HUES64 (cell line): ENCODE measurements at regions not wholly inside any gene's neighbourhood (a gene's known extent, or its start where the extent isn't known, plus 50 kb on each side); places are given as distances from the start of the nearest gene placed in this dataset.
"Not testable (repeated sequence)": the region's sequence is repeated elsewhere in the genome, so short reads cannot be mapped to it uniquely, and the experiment has no call there.

Source experiments
- H3K27ac ChIP-seq: 2 replicates; pipeline ENCODE4 v1.7.0; 2013; ENCODE audit warnings: low read depth, low read length, inconsistent platforms
- H3K27me3 ChIP-seq: 2 replicates; pipeline ENCODE4 v1.6.1; 2013; ENCODE audit warnings: mild to moderate bottlenecking, low read length; ENCODE audit not compliant: insufficient read depth
- H3K36me3 ChIP-seq: 2 replicates; pipeline ENCODE4 v1.6.1; 2013; ENCODE audit warnings: mild to moderate bottlenecking, low read length; ENCODE audit not compliant: insufficient read depth
- H3K4me1 ChIP-seq: 2 replicates; pipeline ENCODE4 v1.6.1; 2013; ENCODE audit warnings: mild to moderate bottlenecking, low read length, moderate library complexity; ENCODE audit not compliant: insufficient read depth
- H3K4me3 ChIP-seq: 2 replicates; pipeline ENCODE4 v1.5.1; 2013; ENCODE audit warnings: mild to moderate bottlenecking, low read length, moderate library complexity
- H3K9ac ChIP-seq: 2 replicates; pipeline ENCODE4 v1.6.1; 2013; ENCODE audit warnings: mild to moderate bottlenecking, low read depth, low read length
- H3K9me3 ChIP-seq: 2 replicates; pipeline ENCODE4 v1.6.1; 2013; ENCODE audit warnings: low read depth, low read length; ENCODE audit not compliant: insufficient read depth
- WGBS: fragments of 150-250, 120-280 bp; methylation state at CpG from one replicate; pipeline ENCODE4 v1.1.7; 2013; ENCODE audit warnings: missing lambda C conversion rate; 5-methylcytosine and 5-hydroxymethylcytosine counted together

GRCh38 chr3:95228416-95228815, 1165.6 kb downstream of the NSUN3 start:
- H3K27ac ChIP-seq = no peak overlapping the region
- no peaks in the 10 kb centered on the region for H3K27me3 ChIP-seq
- no peaks in the 10 kb centered on the region for H3K4me1 ChIP-seq
- H3K36me3 ChIP-seq = no peaks in the 10 kb centered on the region
- H3K4me3 ChIP-seq = no peak overlapping the region
- peaks cover 14% of the 10 kb centered on the region for H3K9me3 ChIP-seq
- 97% methylated on average over 7 of the region's 7 CpGs for WGBS
- no peak overlapping the region for H3K9ac ChIP-seq

DNA sequence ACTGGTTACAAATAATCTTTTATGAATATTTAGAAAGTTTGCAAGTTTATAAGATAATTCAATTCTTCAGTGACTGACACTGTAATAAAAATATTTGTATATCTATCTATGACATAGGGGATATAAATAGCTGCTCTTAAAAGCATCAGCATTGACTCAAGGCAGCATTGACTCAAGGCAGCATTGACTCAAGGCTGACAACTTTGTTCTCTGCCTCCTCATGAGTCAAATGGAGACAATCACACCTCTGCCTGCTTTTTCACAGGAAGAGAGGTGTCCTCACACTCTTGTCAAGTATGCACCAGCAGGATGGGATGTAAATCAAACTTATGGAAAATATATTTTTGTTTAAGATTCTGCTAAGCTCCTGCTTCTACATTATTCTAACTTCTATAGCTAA, 1173.1 kb downstream of the NSUN3 start:
- no peaks in the 10 kb centered on the region for H3K4me1 ChIP-seq
- no peaks in the 10 kb centered on the region for H3K9me3 ChIP-seq
- H3K36me3 ChIP-seq = no peaks in the 10 kb centered on the region
- no peak overlapping the region for H3K9ac ChIP-seq
- no peaks in the 10 kb centered on the region for H3K27me3 ChIP-seq
- no peak overlapping the region for H3K27ac ChIP-seq
- H3K4me3 ChIP-seq = no peak overlapping the region

- H3K27me3 ChIP-seq = no peaks in the 10 kb centered on the region
- H3K4me3 ChIP-seq = no peak overlapping the region
- no peaks in the 10 kb centered on the region for H3K36me3 ChIP-seq
- H3K4me1 ChIP-seq = no peaks in the 10 kb centered on the region
- no peaks in the 10 kb centered on the region for H3K9me3 ChIP-seq
- 100% methylated on average over 1 of the region's 2 CpGs for WGBS
- H3K9ac ChIP-seq = no peak overlapping the region
- H3K27ac ChIP-seq = no peak overlapping the region
These were observed 1174.9 kb downstream of the NSUN3 start for GRCh38 chr3:95237783-95238182.

GRCh38 chr3:95240395-95240794, 1177.5 kb downstream of the NSUN3 start:
- Histone ChIP-seq H3K4me3 (no peak overlapping the region), H3K9ac (no peak overlapping the region), H3K27ac (no peak overlapping the region), H3K9me3 (no peaks in the 10 kb centered on the region), H3K27me3 (no peaks in the 10 kb centered on the region), H3K4me1 (no peaks in the 10 kb centered on the region), H3K36me3 (no peaks in the 10 kb centered on the region)
- 94% methylated on average over 2 of the region's 2 CpGs for WGBS

GRCh38 chr3:95241256-95241655, 1178.4 kb downstream of the NSUN3 start:
- H3K9me3 ChIP-seq, H3K4me1 ChIP-seq, H3K4me3 ChIP-seq, H3K27me3 ChIP-seq, H3K9ac ChIP-seq, H3K36me3 ChIP-seq, H3K27ac ChIP-seq: not testable (repeated sequence)
- 95% methylated on average over 9 of the region's 9 CpGs for WGBS

GRCh38 chr3:95246413-95246812, 1183.6 kb downstream of the NSUN3 start:
- WGBS = 94% methylated on average over 5 of the region's 5 CpGs
- no peak overlapping the region for H3K9ac ChIP-seq
- H3K4me3 ChIP-seq = no peak overlapping the region
- no peaks in the 10 kb centered on the region for H3K9me3 ChIP-seq
- H3K27ac ChIP-seq = no peak overlapping the region
- H3K36me3 ChIP-seq = no peaks in the 10 kb centered on the region
- no peaks in the 10 kb centered on the region for H3K4me1 ChIP-seq
- no peaks in the 10 kb centered on the region for H3K27me3 ChIP-seq

DNA sequence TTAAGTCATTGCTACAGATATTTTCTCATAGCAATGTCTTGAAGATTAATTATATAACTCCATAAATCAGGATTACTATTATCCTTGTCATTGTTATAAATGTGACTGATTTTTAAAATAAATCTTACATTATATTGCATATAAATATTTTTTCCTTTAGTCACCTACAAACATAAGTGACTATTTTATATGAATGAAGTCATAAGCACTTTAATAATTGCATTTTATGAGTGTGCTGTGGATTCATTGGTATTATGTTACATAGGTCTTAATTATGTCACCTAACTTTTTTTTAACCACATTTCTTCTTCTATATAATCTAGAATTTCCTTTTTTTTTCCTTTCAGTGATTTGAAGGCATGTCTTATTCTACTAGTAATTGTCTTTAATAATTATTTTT, 1191.2 kb downstream of the NSUN3 start:
- Histone ChIP-seq H3K27me3 (no peaks in the 10 kb centered on the region), H3K4me1 (no peaks in the 10 kb centered on the region), H3K36me3 (no peaks in the 10 kb centered on the region)

DNA sequence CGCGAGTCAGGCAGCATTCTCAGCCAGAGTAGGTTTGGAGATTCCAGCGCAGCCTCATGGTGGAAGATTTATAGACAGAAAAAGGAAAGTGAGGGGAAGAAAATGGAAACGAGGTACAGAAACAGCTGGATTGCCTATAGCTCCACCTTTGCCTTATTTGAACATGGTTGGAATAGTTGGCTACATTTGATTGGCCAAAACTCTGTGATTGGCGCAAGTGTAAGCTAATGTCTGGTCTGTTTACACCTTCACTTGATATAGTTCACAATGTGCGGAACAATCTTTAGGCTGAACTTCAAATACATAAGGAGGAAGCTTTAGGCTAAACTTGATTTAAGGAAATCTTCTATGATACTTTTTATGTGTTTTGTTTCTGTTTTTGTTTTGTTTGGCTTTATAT, 1191.9 kb downstream of the NSUN3 start:
- Histone ChIP-seq H3K27ac (no peak overlapping the region), H3K27me3 (no peaks in the 10 kb centered on the region), H3K36me3 (no peaks in the 10 kb centered on the region), H3K9ac (no peak overlapping the region), H3K4me3 (no peak overlapping the region), H3K9me3 (no peaks in the 10 kb centered on the region), H3K4me1 (no peaks in the 10 kb centered on the region)
- WGBS = 98% methylated on average over 6 of the region's 6 CpGs

More for the DNA sequence above, 1191.2 kb downstream of the NSUN3 start:
- H3K9me3 ChIP-seq = no peaks in the 10 kb centered on the region
- H3K9ac ChIP-seq = no peak overlapping the region
- H3K27ac ChIP-seq = no peak overlapping the region
- no peak overlapping the region for H3K4me3 ChIP-seq

GRCh38 chr3:95265129-95265528, 1202.3 kb downstream of the NSUN3 start:
- Histone ChIP-seq H3K27me3 (no peaks in the 10 kb centered on the region), H3K9me3 (no peaks in the 10 kb centered on the region), H3K36me3 (no peaks in the 10 kb centered on the region), H3K4me1 (no peaks in the 10 kb centered on the region), H3K9ac (no peak overlapping the region), H3K4me3 (no peak overlapping the region), H3K27ac (no peak overlapping the region)
- WGBS = 96% methylated on average over 2 of the region's 3 CpGs

DNA sequence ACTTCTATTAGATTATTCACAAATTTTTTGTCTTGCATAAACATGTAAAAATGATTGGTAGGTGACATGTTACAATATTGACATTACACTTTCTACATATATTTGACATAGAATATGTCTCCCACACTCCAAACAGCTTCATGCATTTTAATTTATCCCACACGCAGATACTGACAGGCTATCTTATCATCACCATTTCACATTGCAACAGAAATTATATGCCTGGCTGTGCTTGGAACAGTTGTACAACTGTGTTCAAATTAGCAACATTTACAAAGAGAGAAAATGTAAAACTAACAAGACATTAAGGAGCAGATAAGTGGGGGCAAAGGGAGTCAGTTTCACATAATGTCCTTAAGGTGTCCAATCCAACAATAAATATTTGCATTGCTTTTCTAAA, 1208.5 kb downstream of the NSUN3 start:
- H3K4me1 ChIP-seq = 0 out of 2 replicates have a peak, but pooled peaks cover 3% of the 10 kb centered on the region
- H3K36me3 ChIP-seq = no peaks in the 10 kb centered on the region
- H3K4me3 ChIP-seq = no peak overlapping the region
- WGBS = 92% methylated on average over 1 of the region's 1 CpG
- no peaks in the 10 kb centered on the region for H3K9me3 ChIP-seq
- H3K27ac ChIP-seq = no peak overlapping the region
- no peak overlapping the region for H3K9ac ChIP-seq
- no peaks in the 10 kb centered on the region for H3K27me3 ChIP-seq

- Histone ChIP-seq H3K27ac (no peak overlapping the region), H3K9ac (no peak overlapping the region), H3K36me3 (no peaks in the 10 kb centered on the region), H3K4me1 (peaks cover 6% of the 10 kb centered on the region; the same call in 1 of the 2 replicates), H3K4me3 (no peak overlapping the region), H3K9me3 (no peaks in the 10 kb centered on the region), H3K27me3 (no peaks in the 10 kb centered on the region)
- WGBS = 100% methylated on average over 1 of the region's 3 CpGs
These were observed 1209.3 kb downstream of the NSUN3 start for GRCh38 chr3:95272166-95272565.

- 89% methylated on average over 1 of the region's 2 CpGs for WGBS
- Histone ChIP-seq H3K9ac (no peak overlapping the region), H3K4me3 (no peak overlapping the region), H3K27me3 (no peaks in the 10 kb centered on the region), H3K36me3 (no peaks in the 10 kb centered on the region), H3K9me3 (no peaks in the 10 kb centered on the region), H3K4me1 (peaks cover 12% of the 10 kb centered on the region; the same call in 1 of the 2 replicates), H3K27ac (no peak overlapping the region)
These were observed 1209.9 kb downstream of the NSUN3 start for GRCh38 chr3:95272781-95273180.
